Left renal cortex interstitium (tissue), 4 donors: ENCODE measurements at regions not wholly inside any gene's neighbourhood (a gene's known extent, or its start where the extent isn't known, plus 50 kb on each side); places are given as distances from the start of the nearest gene placed in this dataset.

Source experiments
- DNase-seq, 4 donors: peaks; one replicate each; pipeline ENCODE4 v3.0.0-alpha.2; 2013; ENCODE audit warnings: low read depth in 4 of 4, low spot score in 2 of 4, missing footprints in 1 of 4

DNA sequence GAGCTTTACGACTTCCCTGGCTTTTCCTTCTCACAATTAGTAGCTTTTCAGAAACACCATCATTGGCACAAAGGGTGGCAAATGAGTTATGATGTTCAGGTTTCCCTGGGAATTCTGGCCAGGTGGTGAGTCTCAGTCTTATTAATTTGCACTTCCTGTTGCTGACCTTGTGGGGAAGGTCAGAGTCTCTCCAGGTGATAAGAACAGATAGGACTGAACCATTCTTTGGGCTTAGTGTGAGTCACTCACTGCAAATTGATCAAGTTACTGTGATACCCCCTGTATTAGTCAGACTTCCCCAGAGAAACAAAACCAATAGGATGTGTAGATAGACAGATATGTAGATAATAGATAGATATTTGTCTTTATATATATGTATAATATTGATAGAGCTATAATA lies 53.8 kb upstream of the RANBP3L start:
- DNase-seq: no peak

DNA sequence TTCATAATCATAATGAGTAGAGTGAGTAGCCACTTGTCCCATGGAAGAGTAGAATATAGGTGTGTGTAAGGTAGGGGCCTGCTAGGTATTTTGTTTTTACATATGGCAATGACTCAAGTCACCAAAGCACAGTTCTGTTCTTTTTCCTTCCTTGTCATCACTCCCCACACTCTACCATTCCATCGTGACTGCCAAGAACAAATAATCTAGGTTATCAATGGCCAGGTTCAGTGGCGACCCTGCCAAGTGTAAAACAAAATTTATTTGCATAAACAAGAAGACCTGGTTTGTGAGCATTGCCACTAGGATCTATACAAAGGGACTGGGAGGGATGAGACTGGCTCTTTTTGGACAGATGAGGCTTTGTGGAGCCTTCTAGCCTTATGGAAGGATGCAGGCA lies 55.2 kb upstream of the RANBP3L start:
- DNase-seq: no peak

DNA sequence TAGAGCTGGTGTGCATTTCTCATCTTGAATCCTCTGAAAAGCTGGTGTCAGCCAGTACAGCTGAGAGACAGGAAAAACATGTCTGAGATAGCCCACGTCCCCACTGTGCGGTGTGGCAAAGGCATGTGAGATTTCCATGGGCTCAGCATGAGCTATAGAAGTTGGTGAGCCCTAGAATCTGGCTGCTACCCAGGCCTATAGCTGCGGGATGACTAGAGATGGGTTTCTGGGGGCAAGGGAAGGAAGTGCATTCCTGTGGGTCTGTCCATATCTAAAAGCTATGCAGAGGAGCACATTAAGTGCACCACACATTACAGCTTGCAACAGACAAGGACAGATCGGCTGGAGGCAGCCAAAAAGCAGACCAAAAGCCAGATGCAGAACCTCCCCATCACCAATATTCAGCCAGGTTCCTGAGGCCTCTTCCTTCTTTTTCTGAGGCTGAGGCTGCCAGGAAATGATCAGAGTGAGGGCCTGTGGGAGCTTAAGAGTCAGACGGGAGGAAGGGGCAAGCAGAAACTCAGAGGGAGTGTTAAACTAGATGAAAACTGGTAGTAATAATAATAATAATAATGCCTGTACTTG lies 55.8 kb upstream of the RANBP3L start:
- no peak for DNase-seq

DNA sequence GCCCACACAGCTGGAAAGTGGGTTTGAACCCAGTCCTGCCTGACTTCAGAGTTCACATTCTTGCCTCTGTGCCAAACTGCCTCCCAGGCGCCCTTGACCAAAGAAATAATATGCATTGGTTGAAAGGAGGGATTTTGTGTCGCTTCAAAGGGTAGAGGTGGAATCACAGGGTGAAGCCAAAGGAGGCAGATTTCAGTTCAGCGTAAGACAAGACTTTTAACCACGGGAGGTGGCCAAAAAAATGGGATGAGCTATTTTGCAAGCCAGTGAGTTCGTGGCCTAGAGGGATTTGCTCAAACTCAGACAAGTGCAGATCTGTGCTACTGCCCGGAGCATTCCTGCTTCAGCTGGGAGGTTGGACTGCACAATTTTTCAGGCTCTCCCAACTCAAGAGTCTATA lies 57.6 kb upstream of the RANBP3L start:
- DNase-seq: no peak

DNA sequence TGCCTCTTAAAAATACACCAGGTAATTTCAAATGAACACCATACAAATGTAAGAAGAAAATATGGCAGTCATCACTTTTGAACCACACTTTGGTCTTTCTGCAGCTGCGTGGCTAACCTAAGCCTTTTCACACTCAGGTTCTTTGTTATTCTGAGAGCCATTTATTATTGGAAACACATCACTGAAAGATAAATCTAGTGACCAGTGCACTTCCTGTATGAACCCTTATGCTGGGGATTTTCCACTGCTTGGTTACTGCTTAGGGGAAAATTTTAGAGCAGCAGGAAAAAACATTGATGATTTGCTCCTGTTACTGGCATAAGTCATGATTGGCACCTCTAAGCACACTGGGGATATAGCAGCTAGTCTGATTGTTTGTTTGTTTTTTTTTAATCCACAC lies 58.6 kb upstream of the RANBP3L start:
- no peak for DNase-seq

DNA sequence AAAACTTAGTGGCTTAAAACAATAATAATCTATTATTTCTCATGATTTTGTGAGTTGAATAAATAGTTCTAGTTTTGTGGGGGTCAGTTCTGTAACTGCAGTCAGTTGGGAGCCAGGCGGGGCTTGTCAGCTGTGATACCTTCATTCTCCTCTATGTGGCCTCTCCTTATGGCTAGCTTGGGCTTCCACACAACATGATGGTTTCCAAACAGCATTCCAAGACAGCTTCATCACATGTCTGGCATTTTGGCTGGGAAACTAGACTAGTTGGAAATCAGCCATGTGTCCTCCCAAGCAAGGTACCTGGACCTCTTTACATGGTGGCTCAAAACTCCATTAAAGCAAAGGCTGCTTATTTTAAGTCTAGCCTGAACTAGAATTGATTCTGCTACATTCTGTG lies 61.4 kb upstream of the RANBP3L start:
- DNase-seq: no peak

DNA sequence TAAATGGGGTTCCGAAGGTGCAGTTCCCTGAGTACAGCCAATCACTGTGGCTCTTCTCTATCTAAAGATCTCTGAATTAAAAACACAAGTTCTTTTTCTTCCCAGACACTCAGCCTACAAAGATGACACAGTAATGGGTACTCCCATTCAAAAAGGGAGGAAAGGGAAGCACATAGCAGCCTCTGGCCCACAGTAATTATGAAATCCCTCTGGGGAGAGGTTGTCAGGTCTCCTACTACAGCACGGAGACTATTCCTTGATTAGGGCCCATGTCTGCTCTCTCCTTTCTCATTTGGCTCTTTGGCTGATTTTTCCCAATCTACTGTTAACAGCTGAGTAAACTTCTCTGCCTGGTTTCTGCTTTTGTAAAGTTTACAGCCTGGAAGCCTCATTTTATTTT lies 62.0 kb upstream of the RANBP3L start:
- DNase-seq: no peak

DNA sequence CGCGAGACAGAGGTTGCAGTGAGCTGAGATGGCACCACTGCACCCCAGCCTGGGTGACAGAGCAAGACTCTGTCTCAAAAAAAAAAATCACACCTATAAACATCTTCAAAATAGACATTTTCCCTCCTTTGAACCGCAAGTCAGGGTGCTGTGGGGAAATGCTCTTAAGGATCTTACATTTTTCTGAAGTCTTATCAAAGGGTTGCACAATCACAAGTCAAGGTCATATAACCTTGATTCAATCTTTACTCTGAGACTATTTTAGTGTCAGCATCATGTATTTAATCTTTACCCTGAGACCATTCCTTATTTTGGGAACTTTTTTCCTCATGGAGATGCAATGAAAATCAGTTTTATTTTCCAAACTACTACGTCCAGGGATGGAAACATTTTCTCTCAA lies 62.8 kb upstream of the RANBP3L start:
- no peak for DNase-seq

DNA sequence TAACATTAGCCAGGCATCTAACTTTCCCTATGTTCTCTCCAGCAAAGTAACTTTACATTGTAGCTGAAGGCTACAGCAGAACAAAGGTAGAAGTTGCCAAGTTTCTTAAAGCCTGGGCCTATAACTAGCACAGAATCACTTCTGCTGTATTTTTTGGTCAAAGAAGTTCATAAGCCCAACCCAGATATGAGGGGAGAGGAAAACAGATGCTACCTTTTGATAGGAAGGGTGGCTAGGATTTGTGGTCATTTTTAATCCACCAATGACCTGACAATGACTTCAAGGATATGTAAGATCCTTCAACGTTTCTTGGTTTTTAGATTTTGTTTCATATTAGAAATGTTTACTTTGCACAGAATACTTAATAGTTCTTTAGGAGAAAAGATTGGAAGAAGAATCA lies 64.2 kb upstream of the RANBP3L start:
- no peak for DNase-seq

DNA sequence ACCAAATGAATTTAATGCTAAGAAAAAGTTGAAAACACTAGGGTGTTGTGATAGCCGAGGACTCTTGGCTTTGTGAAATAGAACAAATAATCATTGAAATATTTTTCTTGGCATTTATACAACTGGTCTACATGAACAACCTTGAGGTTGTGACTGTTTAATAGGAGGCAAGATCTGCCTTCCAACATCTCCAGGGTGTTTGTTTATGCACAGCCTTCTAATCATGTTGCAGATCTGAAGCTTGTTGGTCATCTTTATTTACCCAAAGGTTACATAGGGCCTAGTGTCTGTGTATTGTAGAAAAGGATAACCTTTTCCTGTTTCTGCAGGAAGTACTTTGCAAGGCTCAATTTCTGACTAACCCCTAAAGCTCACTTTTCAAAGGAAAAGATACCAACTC lies 65.2 kb upstream of the RANBP3L start:
- DNase-seq: no peak

DNA sequence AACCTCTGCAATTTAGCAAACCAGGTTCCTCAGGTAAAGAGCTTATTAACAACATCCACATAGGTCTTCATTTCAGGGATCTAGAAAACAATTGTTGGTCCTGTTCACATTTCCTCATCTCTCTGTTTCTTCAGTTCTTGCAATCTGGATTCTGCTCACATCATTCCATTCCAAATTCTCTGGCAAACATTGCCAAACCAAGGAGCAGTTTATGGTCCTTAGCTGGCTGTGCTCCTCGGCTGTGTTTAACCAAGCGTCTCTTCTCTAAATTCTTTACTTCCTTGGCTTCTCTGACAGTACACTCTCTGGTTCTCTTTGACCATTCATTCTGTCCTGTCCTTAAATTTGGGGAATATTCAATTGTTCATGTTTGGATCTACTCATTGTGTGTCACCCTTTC lies 65.8 kb upstream of the RANBP3L start:
- no peak for DNase-seq

DNA sequence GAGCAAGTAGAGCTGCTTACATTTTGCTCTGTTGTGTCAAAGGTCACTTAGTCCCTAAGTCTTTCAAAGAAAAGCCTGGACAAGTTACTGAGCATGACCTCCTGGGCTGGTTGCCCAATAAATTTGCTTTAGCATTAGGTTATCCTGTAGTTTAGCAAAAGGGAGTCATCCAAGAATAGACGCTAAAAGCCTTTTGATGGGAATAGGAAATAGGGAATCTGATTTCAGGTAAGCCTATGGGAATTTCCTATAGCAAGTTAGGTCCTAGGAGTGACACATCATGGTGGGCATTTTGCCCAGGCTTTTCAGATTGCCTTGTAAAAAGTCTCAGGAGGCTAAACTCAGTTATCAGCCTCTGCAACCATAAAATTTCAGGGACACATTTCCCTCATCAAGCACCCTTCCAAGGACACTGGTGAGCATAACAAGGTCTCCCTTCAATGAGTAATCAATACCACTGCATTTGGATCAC lies 67.6 kb upstream of the RANBP3L start:
- DNase-seq: no peak

DNA sequence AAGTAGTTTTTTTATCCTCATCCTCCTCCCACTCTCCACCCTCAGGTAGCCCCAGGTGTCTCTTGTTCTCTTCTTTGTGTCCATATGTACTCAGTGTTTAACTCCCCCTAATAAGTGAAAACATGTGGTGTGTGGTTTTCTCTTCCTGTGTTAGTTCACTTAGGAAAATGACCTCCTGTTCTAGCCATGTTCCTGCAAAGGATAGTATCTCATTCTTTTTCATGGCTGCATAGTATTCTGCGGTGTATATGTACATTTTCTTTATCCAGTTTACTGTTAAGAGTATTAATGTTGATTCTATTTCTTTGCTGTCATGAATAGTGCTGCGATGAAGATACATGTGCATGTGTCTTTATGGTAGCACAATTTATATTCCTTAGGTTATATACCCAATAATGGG lies 68.4 kb upstream of the RANBP3L start:
- no peak for DNase-seq

DNA sequence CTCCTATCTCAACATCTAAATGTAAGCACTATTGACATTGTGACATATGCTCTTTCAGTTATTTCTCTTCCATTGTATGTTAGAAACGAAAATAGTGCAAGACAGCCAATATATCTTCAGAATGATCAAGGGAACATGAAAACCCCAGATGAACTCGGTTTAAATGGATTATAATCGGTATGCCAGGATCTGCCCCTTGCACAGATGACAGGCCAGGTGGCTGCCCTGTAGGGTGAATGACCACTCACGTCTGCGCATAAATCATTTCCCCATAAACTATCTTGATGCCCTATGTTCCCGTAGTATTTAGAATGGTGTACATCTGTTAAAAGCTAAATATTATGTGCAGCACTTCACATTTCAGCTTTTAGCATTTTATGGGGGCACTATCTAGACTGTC lies 69.7 kb upstream of the RANBP3L start:
- DNase-seq: no peak

DNA sequence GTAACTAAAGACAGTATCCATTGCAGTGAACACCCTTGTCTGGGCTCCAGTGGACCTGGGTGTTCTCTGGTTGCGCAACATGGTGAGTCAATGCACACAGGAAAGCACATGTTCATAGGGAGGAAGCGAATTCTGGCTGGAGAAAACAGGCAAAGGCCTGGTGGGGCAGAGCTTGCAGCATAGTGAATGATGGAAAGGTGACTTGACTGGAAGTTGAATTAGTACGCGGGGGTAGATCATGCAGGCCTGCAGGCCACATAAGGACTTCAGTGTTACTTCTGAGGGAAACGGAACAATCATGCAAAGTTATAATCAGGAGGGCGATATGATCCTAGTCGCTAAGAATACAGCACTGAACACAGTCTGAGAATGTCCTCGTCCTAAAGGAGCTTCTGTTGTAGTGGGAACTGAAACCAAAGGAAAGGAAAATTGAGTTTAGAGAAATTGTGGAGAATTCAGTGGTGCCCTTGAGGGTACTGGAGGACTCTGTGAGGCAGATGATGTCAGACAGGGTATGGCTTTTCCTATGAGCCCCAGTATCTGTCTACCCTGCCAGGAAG lies 71.9 kb upstream of the RANBP3L start:
- DNase-seq: no peak

DNA sequence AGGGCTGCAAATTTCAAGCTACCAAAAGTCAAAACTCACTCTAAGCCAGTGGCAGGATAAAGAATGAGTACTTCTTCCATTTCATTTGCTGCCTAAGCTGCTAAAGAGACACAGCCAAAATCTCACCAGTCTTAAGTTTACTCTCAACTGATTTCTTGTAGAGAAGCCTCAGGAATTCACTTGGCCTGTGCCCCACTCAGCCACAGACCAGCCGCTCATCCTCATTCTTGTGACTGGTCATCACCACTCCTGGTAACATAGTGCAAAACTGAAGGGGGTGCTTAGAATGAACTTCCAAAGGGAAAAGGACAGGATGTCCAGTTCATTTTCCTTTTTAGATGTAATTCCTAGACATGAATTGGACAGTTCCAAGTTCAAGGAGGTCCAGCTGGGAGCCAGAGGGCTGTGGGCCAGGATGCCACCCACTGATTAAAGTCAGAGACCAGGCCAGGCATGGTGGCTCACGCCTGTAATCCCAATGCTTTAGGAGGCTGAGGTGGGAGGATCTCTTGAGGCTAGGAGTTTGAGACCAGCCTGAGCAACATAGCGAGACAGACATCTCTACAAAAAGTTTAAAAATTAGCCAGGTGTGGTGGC lies 72.7 kb upstream of the RANBP3L start:
- DNase-seq: no peak

DNA sequence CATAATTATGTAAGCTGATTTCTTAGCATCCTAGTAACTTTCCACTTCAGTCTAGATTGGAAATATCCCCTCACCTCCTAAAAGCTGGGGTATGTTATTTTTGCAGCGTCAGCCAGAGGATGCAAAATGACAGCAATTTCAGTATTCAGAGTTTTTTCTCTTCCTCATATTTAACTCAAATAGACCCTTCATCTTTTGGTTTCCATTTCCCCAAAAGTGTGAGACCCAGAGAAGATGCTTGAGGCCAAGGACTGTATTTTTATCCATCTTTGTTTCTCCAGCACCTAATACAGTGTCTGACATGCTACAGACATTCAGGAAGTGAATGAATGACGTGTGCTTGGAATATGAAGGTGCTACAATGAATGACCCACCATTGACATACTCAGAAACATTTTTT lies 75.5 kb upstream of the RANBP3L start:
- DNase-seq: no peak

DNA sequence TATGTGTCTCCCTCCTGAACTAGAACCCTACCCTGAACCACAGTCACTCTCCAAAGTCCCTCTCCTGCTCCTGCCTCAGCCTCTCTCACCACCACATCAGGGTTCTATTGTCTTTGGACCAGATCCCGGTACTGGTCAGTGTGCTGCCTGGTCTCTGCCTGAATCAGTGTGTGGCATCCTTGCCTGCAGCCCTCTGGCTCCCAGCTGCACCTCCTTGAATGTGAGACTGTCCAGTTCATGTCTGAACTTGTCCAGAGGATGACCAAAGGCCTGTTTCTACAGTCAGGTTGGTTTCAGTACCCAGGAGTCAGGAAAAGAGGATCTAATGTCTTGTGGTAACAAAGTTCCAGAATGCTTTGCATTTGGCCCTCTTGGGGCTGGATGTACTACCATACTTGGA lies 76.8 kb upstream of the RANBP3L start:
- no peak for DNase-seq

DNA sequence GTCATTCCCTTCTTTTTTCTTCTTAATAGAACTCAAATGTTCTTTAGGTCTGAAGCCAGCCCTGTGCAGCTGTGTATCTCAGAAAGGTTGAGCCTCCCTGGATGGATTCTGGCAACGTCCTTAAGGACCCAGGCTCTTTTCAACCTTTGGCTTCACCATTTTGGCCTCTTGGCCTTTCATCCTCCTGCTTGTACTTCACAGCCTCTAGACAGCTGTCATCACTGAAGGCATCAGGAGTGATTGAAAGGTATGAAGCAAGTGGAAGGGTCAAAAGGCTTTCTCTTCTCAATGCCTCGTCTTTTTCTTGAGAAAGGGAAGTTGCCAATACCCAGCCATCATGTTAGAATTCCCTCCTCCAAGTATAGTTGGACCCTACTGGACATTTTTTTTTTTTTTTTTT lies 81.2 kb upstream of the RANBP3L start:
- DNase-seq: no peak

DNA sequence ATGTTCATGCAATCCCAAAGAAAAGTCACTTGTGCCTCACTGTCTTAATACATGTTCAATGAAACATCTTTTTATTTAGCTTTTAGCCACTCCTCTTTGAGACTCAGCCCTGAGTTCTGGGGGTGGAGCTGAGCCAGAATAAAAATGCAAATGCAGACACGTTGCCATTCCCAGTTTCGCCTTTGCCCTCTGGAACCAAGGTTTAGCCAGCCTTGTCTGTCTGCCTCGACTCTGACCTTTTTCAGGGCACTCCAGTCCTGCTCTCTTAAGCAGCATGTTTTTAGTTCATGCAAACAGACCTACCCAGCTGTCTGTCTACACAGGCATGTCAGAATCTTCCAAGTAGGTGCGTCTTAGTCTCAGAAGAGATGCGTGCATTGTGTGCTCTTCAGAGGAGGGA lies 82.2 kb upstream of the RANBP3L start:
- DNase-seq: no peak

DNA sequence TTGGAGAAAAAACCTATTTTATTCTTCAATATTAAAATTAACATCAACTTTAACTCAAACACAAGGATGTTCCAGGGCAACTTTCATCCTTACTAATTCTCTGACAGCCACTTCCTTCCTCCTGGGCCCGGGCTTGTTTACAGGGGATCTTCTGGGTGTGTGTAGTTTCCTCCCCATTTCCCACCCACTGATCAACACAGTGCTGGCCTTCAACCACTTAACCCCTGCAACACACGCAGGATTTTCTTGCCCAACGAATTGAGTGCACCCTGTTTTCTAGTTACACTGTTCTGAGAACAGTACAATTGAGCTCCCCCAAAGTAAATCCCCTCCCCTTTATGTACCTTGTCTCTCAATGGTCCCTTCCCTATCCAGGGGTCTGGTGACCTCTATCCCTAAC lies 83.1 kb upstream of the RANBP3L start:
- no peak for DNase-seq

DNA sequence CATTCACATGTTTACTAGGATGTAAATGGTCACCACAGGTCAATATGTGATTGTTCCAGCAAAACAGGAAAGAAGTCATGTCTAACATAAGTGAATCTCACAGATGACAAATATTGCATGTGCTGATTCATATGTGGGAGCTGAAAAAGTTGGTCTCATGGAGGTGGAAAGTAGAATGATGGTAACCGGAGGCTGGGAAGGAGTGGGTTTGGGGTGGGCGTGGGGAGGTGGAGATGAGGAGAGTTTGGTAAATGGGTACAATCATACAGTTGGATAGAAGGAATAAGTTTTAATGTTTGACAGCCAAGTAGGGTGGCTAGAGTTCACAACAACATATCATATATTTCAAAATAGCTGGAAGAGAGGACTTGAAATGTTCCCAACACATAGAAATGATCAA lies 83.8 kb upstream of the RANBP3L start:
- no peak for DNase-seq

DNA sequence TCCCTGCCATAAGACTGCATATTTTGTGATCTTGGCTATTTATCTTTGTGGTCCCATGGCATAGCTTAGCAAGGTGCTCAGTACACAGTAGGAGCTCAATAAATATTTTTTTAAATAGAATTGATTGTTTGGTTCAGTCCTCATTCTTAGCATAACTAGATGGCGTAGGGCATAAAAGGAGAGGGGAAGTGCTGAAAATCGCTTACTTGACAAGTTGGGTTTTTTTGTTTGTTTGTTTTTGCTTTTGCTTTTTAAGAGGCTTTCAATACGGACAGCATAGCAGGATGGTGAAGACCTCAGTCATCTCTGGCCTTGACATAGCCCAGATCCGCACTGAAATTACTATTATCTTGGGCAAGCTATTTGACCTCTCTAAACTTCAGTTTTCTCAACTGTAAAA lies 86.6 kb upstream of the RANBP3L start:
- no peak for DNase-seq
